GM19438 (cell line): ENCODE measurements at regions not wholly inside any gene's neighbourhood (a gene's known extent, or its start where the extent isn't known, plus 50 kb on each side); places are given as distances from the start of the nearest gene placed in this dataset.

Experiments used
- ATAC-seq: cut with Tn5 transposase; IDR thresholded peaks from one replicate; pipeline ENCODE4 v1.9.1; 2021; ENCODE audit warnings: low read depth; ENCODE audit not compliant: unreplicated experiment

GRCh38 chr12:77435446-77436091 lies 370.2 kb upstream of the E2F7 start:
- ATAC-seq = no peak

- ATAC-seq = no peak
These were observed 368.4 kb upstream of the E2F7 start for GRCh38 chr12:77433799-77434198.

- ATAC-seq = no peak
These were observed 364.1 kb upstream of the E2F7 start for GRCh38 chr12:77429426-77429825.

- no peak for ATAC-seq
These were observed 355.8 kb upstream of the E2F7 start for GRCh38 chr12:77421152-77421551.

DNA sequence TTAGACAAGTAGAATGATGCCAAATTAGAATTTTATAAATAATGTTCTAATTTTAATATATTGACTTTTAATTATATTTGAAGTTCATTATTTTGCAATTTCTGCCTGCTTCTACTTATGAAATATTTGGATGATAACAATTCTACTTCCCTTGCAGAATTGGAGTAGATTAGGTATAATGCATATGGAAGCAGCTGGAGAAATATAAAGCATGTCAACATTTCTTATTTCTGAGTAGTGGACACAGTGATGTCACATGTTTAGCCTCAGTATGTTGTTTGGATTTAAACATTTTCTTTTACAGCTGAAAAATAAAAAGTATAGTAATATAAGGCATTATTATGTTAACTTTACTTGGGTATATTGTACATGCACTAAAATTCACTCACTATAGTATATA lies 344.2 kb upstream of the E2F7 start:
- no peak for ATAC-seq

DNA sequence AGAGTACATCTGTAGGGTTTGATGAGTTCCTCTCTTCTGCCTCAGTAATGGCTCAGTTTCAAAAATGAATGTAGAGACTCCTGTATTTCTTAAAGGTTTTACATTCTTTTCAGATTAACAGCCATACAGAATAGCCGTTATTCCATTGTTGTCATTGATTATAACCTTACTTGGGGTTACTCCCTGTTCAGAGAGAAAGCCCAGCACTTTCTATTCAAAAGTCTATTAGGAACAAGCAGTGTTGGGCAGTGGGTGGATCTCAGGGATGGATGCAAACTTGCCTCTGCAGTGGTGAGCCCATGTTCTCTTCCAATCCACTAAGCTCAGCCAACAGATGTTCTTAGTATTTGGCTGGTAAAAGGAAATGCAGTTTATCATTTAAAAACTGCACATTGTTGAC lies 342.6 kb upstream of the E2F7 start:
- ATAC-seq = no peak

DNA sequence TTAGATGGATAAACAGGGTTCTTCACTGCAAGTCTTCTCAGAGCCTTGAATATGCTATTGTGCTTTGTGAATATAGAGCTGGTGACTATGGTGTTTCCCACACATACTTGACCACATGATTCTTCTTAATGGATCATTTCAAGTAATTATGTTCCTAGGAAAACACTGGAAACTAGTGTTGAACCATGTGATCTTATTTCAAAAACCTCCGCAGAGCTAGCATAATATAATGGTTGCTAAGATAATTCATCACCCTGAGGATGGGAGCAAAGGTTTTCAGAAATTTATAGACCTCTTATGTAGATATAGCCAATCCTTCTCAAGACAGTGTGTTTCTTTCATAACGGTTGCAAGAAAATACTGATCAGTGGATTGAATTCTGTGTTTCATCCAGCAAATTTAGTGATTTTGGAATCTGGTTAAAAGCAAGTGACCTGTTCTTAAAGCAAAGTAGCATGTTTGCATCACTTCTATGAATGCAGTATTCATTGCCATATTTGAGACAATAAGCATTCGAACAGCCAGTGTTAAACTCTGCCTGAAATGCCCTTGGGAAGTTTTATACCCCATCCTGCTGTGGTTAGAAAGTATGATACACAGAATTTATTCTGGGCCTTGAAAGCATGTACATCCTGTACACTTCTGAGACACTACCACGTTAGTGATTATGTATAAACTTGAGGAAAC lies 341.0 kb upstream of the E2F7 start:
- no peak for ATAC-seq

DNA sequence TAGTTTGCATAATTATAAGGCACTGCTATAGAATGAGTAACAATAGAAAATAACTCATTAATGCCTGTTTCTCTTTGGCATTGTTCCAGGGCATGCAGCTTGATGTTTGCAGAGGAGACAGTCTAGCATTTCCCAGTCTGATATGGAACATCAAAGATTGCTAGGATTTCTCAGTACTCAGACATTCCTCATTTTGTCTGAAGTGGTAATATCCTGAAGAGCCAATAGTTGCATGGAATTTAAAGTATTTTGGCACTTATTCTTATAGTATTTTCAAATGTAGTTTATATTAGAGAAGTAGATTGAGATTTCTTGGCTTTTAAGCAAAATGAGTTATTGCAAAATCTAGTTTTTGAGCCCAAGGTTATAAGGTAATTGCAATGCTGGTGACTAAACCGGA lies 337.3 kb upstream of the E2F7 start:
- ATAC-seq = no peak

GRCh38 chr12:77401770-77402081 lies 336.4 kb upstream of the E2F7 start:
- no peak for ATAC-seq

GRCh38 chr12:77401064-77401769 lies 335.8 kb upstream of the E2F7 start:
- no peak for ATAC-seq

GRCh38 chr12:77392467-77393088 lies 327.2 kb upstream of the E2F7 start:
- no peak for ATAC-seq

DNA sequence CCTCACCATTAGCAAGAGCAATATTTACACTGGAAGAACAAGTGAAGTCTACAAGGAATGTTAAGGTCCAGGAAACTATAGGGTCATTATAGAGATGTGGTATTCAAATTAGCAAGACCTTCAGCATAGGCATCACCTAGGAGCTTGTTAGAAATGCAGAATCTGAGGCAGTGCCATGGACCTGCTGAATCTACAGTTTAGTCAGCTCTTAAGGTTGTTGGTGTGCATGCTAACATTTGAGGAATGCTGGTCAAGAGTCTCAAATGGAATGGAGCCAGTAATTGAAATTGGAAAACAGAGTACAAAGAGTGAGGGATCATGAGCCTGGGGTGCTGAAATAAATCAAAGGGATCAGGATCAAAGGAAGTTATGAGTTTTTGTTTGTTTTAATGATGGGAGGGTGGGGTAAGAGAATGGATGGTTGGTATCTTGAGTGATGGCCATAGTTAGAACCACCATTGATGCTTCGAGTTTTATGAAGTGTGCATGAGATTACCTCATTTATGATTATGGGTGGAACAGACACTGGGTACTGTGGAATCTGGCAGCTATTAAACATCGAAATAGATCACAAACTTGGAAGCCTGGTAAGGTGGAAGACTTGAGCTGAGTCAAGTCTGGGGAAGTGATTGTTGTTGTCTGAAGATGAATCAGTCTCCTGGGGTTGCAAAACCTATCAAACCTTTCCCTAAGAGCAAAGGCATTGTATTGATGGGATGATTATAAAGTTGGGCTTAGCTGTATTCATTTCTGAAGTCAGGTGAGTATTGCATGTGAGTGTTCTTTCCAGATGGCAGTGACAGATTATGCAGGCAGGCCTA lies 323.3 kb upstream of the E2F7 start:
- ATAC-seq = no peak

- ATAC-seq = no peak
These were observed 322.3 kb upstream of the E2F7 start for GRCh38 chr12:77387671-77388070.

DNA sequence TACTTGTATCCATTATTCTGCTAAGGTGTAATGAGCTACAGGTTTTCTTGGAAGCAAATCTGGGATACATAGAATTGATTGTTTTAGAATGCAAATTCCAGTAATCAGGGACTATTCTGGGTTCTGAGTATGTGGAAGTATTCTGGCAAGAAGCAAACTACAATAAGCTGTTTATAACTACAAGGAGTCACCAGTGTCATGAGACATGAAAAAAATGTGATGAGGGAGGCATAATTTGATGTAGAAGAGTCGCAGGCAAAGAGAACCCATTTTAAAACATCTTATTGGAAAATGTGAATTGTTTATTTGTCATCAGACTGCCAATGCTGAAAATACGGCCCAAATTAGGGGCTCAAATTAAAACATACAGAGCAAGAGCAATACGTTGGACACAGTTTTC lies 321.8 kb upstream of the E2F7 start:
- no peak for ATAC-seq

DNA sequence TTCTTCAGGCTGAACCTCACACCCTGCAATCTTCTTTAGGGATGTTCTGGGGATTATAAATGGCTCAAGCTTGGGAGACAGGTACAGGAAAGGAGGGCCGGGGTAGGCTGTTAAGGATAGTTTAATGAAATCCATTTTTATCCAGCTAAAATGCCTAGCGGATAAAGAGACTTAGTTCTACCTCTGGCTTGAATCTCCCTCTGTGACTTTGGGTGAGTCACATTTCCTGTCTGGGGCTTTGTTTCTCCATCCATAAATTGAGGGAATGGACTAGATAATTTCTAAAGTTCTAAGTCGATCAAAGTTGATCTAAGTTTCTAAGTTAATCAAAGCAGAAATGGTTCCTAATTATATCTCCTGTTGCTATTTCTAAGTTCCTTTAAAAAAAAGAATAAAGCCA lies 319.6 kb upstream of the E2F7 start:
- no peak for ATAC-seq

DNA sequence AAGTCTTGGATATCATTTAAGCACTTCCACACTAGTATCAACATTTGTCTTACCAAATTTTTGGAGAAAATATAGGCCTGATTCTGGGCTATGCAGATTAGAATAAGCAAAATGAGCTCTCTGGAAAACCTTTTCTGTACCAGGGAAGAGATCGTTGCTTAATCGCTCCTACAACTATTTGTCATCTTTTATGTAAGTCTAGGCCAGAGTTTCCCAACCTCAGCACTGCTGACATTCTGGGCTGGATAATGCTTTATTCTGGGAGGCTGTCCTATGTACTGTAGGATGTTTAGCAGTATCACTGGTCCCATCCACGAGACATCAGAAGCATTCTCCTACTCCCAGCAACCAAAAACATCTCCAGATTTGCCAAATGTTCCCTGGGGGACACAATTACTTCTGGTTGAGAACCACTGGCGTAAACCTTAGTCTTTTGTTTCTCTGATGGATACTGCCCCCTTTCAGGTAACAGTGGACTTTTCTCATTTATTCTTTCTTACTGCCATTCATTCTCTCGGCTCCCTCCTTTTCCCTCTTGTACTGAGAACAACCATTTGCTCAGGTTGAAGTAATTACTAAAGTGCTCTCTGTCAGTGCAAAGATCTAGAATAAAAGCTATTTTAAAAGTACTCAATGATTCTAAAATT lies 316.9 kb upstream of the E2F7 start:
- no peak for ATAC-seq

DNA sequence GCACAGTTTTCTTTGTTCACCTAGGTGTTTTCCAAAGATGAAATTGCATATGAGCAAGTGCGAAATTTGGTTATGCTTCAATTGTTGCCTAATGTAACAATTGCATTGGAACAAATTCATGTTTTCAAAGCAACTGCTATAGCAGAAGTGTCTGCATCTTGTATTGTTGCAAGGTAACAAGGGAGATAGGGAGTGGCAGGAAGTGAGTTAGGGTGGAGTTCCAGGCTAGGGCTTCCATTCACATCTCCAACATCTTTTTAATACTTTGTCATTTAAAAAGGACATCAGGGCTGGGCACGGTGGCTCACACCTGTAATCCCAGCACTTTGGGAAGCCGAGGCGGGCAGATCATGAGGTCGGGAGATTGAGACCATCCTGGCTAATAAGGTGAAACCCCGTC lies 312.3 kb upstream of the E2F7 start:
- ATAC-seq = no peak

GRCh38 chr12:77377116-77377515 lies 311.7 kb upstream of the E2F7 start:
- no peak for ATAC-seq

GRCh38 chr12:77374673-77375072 lies 309.3 kb upstream of the E2F7 start:
- no peak for ATAC-seq

- no peak for ATAC-seq
These were observed 307.1 kb upstream of the E2F7 start for GRCh38 chr12:77372494-77372893.
